ENCODE measurements at regions not wholly inside any gene's neighbourhood (a gene's known extent, or its start where the extent isn't known, plus 50 kb on each side); places are given as distances from the start of the nearest gene placed in this dataset.

DNA sequence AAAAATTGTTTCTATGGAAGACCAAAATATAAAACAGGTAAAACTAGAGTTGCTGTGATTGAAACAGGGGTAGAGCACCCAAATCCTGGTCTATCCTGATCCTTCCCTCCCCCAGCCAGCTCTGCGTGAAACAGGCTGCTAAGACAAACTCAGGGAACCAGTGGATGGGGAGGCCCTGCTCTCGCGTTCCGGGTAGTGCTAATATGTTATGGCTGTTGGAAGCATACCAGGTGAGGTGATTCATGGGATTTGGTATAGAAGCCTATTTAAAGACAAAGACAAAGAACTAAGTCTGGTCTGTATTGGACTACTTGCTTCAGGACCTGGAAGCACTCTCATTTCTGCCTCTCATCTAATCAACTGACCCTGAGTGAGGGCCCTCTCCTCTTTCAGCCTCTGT is 63.0 kb upstream of the CCBE1 start:
- Mint-ChIP-seq H3K27me3 (no peaks in the 10 kb centered on the region), H3K27ac (no peak overlapping the region), H3K9me3 (no peaks in the 10 kb centered on the region), H3K4me3 (no peak overlapping the region), H3K36me3 (ENCODE audit: low read depth) (no peaks in the 10 kb centered on the region), H3K4me1 (ENCODE audit: low read depth) (no peaks in the 10 kb centered on the region)
- intact Hi-C loops (cut with micrococcal nuclease) = no loop called here

GRCh38 chr18:59758837-59759236 is 61.6 kb upstream of the CCBE1 start:
- no peaks in the 10 kb centered on the region for H3K36me3 Mint-ChIP-seq (ENCODE audit: low read depth)
- no peak overlapping the region for H3K4me3 Mint-ChIP-seq
- no peak overlapping the region for H3K27ac Mint-ChIP-seq
- no peaks in the 10 kb centered on the region for H3K9me3 Mint-ChIP-seq
- intact Hi-C loops (cut with micrococcal nuclease) = no loop called here
- no peaks in the 10 kb centered on the region for H3K4me1 Mint-ChIP-seq (ENCODE audit: low read depth)
- H3K27me3 Mint-ChIP-seq = no peaks in the 10 kb centered on the region

GRCh38 chr18:59758106-59758505 is 60.9 kb upstream of the CCBE1 start:
- Mint-ChIP-seq H3K36me3 (ENCODE audit: low read depth) (no peaks in the 10 kb centered on the region), H3K4me1 (ENCODE audit: low read depth) (no peaks in the 10 kb centered on the region), H3K27ac (no peak overlapping the region), H3K4me3 (no peak overlapping the region), H3K9me3 (no peaks in the 10 kb centered on the region), H3K27me3 (no peaks in the 10 kb centered on the region)
- intact Hi-C loops (cut with micrococcal nuclease) = no loop called here

- Mint-ChIP-seq H3K27me3 (no peaks in the 10 kb centered on the region), H3K36me3 (ENCODE audit: low read depth) (no peaks in the 10 kb centered on the region), H3K9me3 (no peaks in the 10 kb centered on the region), H3K27ac (no peak overlapping the region), H3K4me3 (no peak overlapping the region), H3K4me1 (ENCODE audit: low read depth) (no peaks in the 10 kb centered on the region)
- intact Hi-C loops (cut with micrococcal nuclease) = no loop called here
Measured at GRCh38 chr18:59752666-59753065, 55.4 kb upstream of the CCBE1 start.

GRCh38 chr18:59751186-59751585 is 54.0 kb upstream of the CCBE1 start:
- no peaks in the 10 kb centered on the region for H3K9me3 Mint-ChIP-seq
- H3K36me3 Mint-ChIP-seq (ENCODE audit: low read depth) = no peaks in the 10 kb centered on the region
- no peak overlapping the region for H3K27ac Mint-ChIP-seq
- H3K4me1 Mint-ChIP-seq (ENCODE audit: low read depth) = no peaks in the 10 kb centered on the region
- intact Hi-C loops (cut with micrococcal nuclease) = no loop called here
- no peaks in the 10 kb centered on the region for H3K27me3 Mint-ChIP-seq
- H3K4me3 Mint-ChIP-seq = no peak overlapping the region

DNA sequence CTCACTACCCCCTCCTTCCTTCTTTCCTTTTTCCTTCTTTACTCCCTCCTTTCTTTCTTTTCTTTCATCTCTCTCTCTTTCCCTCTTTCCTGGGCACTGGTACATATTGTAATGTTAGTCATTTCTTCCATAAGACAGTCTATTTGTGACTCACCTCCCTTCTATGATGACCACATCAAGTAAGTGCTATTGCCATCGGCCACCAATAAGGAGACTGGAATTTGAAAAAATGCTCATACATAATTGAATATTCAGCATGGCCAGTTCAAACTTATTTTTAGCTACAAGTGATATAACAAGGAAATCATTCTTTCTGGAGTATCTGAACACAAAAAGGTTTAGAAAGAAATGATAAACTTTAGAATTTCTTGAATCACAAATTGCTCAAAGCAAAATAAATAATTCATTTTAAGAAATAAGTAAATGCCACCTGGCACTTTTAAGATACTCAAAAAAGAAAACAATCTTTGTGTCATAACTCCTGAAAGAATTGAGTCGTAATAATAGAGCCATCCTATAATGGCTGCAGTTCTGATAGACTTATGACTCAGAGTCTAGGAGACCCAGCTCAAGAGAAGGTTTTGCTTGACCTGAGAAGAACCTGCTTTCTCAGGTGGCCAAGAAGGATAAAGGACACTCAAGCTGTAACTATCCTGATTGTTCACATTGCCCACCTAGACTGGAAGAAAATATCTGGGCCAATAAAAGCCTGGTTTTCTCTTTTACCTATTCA is 51.6 kb upstream of the CCBE1 start:
- intact Hi-C loops (cut with micrococcal nuclease) = no loop called here
- Mint-ChIP-seq H3K27me3 (no peaks in the 10 kb centered on the region), H3K4me3 (no peak overlapping the region), H3K36me3 (ENCODE audit: low read depth) (no peaks in the 10 kb centered on the region), H3K9me3 (no peaks in the 10 kb centered on the region), H3K27ac (no peak overlapping the region), H3K4me1 (ENCODE audit: low read depth) (no peaks in the 10 kb centered on the region)
